Lower leg skin (tissue), 4 donors: ENCODE measurements at regions not wholly inside any gene's neighbourhood (a gene's known extent, or its start where the extent isn't known, plus 50 kb on each side); places are given as distances from the start of the nearest gene placed in this dataset.

Experiments
- DNase-seq, 2 donors: peaks; one replicate each; pipeline ENCODE4 v3.0.0-alpha.2; 2019; ENCODE audit warnings: low spot score in 2 of 2
- H3K4me3 ChIP-seq: fragments of 200-600 bp; sonication (generic); 2 replicates; pipeline ENCODE4 v1.5.1; 2017; ENCODE audit warnings: mild to moderate bottlenecking, low read depth; ENCODE audit not compliant: poor library complexity, severe bottlenecking
- POLR2A ChIP-seq, 2 donors: fragments of 450-650 bp; IDR thresholded peaks; one replicate each; pipeline ENCODE4 v1.6.1; 2016 to 2017; ENCODE audit warnings: antibody characterized with exemption in 2 of 2, mild to moderate bottlenecking in 1 of 2, moderate library complexity in 1 of 2
- WGBS, 2 donors: methylation state at CpG; one replicate each; pipeline ENCODE4 v1.1.5; 2018; 5-methylcytosine and 5-hydroxymethylcytosine counted together
- intact Hi-C: fragments of 100-400 bp; cut with DNase I; formaldehyde crosslinking; loops from one replicate; pipeline ENCODE4 v1.15.0; 2023; ENCODE audit warnings: low total_unique reads
- TF ChIP-seq, protein P1 (sequence below), 3 donors: fragments of 450-650 bp; IDR thresholded peaks; one replicate each; pipeline ENCODE4 v1.5.1; 2016; ENCODE audit warnings: antibody characterized with exemption in 3 of 3, mild to moderate bottlenecking in 3 of 3, moderate library complexity in 2 of 3

- intact Hi-C loops: no loop called here
Measured at GRCh38 chr7:142414915-142415314, 157.1 kb upstream of the PRSS58 start.

DNA sequence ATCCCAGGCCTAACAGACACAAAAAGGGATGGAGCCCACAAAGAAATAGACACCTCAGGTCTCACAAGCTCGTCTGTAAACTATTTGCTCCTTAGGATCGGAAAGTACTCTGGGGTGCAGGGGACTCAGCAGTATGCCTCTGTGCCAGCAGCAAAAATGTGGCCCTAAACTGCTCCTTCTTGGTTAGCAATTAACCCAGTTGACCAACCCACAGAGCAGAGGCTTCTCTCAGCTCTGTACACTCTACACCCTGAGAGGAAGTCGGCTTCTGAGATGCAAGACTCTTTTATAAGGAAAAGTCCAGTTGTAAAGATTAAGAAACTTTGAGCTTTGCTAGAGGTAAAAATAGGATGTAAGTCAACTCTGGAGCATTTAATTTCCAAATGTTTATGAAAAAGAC lies 156.3 kb upstream of the PRSS58 start:
- intact Hi-C loops: no loop called here
- WGBS, 2 donors: 89 to 91% methylated on average over 3 of the region's 3 CpGs
- TF ChIP-seq POLR2A (IDR thresholded peaks at IDR 0.05): no peak
- TF ChIP-seq, protein P1, sequence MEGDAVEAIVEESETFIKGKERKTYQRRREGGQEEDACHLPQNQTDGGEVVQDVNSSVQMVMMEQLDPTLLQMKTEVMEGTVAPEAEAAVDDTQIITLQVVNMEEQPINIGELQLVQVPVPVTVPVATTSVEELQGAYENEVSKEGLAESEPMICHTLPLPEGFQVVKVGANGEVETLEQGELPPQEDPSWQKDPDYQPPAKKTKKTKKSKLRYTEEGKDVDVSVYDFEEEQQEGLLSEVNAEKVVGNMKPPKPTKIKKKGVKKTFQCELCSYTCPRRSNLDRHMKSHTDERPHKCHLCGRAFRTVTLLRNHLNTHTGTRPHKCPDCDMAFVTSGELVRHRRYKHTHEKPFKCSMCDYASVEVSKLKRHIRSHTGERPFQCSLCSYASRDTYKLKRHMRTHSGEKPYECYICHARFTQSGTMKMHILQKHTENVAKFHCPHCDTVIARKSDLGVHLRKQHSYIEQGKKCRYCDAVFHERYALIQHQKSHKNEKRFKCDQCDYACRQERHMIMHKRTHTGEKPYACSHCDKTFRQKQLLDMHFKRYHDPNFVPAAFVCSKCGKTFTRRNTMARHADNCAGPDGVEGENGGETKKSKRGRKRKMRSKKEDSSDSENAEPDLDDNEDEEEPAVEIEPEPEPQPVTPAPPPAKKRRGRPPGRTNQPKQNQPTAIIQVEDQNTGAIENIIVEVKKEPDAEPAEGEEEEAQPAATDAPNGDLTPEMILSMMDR (IDR thresholded peaks at IDR 0.05): no peak
- H3K4me3 ChIP-seq: no peak overlapping the region
- DNase-seq: no peak

More at GRCh38 chr7:142414915-142415314, 157.1 kb upstream of the PRSS58 start:
- H3K4me3 ChIP-seq: no peak overlapping the region
- DNase-seq: no peak
- WGBS, 2 donors: 85% methylated on average over 4 of the region's 4 CpGs
- TF ChIP-seq, protein P1 (IDR thresholded peaks at IDR 0.05): no peak
- TF ChIP-seq POLR2A (IDR thresholded peaks at IDR 0.05): no peak

DNA sequence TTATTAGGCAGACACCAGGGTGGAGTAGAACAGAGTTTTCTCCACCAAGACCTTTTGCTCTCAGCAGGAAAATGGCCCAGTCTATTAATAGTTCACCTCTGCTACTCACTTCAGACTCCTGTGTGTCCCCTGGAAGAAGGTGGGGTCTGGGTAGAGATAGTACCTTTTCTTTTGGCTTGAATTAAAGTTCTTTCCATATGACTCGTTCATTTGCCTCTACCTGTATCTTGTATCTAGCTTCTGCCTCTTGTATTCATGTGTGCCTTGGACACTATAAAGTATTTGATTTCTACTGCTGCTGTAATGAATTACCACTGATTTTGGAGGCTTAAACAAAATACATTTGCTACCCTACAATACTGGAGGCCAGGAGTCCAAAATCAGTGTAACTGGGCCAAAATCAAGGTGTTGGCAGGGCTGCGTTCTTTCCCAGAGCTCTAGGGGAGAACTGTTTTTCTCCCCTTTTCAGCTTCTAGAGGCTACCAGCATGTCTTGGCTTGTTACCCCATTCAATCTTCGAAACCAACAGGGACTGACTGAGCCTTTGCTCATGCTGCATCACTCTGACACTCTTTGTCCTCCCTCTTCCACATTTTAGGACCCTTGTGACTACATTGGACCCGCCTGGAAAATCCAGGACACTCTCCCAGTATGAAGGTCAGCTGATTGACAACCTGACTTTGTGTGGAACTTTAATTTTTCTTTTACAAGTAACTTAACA lies 155.6 kb upstream of the PRSS58 start:
- TF ChIP-seq, protein P1 (IDR thresholded peaks at IDR 0.05): no peak
- TF ChIP-seq POLR2A (IDR thresholded peaks at IDR 0.05): no peak
- H3K4me3 ChIP-seq: no peak overlapping the region
- 70 to 76% methylated on average over 4 of the region's 4 CpGs for WGBS, 2 donors
- intact Hi-C loops: no loop called here
- DNase-seq: no peak

GRCh38 chr7:142412551-142413193 lies 154.8 kb upstream of the PRSS58 start:
- TF ChIP-seq, protein P1 (IDR thresholded peaks at IDR 0.05): no peak
- no peak for TF ChIP-seq POLR2A (IDR thresholded peaks at IDR 0.05)
- DNase-seq: no peak
- 73 to 85% methylated on average over 2 of the region's 2 CpGs for WGBS, 2 donors
- intact Hi-C loops: no loop called here
- no peak overlapping the region for H3K4me3 ChIP-seq

- intact Hi-C loops: no loop called here
- TF ChIP-seq, protein P1 (IDR thresholded peaks at IDR 0.05): no peak
- TF ChIP-seq POLR2A (IDR thresholded peaks at IDR 0.05): no peak
- no peak overlapping the region for H3K4me3 ChIP-seq
- DNase-seq: no peak
Measured at GRCh38 chr7:142409471-142409870, 151.6 kb upstream of the PRSS58 start.
